GM23248 (cell line): ENCODE measurements at regions not wholly inside any gene's neighbourhood (a gene's known extent, or its start where the extent isn't known, plus 50 kb on each side); places are given as distances from the start of the nearest gene placed in this dataset.

Source experiments
- DNase-seq: peaks from one replicate; pipeline ENCODE4 v3.0.0-alpha.2; 2015
- H2AFZ ChIP-seq: fragments of 200-600 bp; sonication (generic); 2 replicates; pipeline ENCODE4 v1.6.1; 2016; ENCODE audit warnings: antibody characterized with exemption
- H3F3A ChIP-seq: fragments of 200-600 bp; sonication (generic); 2 replicates; pipeline ENCODE4 v1.6.1; 2016; ENCODE audit warnings: mild to moderate bottlenecking, antibody characterized with exemption, mixed run types; ENCODE audit not compliant: insufficient read depth
- H3K27ac ChIP-seq: fragments of 200-600 bp; sonication (generic); 2 replicates; pipeline ENCODE4 v1.5.1; 2016; ENCODE audit warnings: mild to moderate bottlenecking
- H3K27me3 ChIP-seq: fragments of 200-600 bp; sonication (generic); replicated peaks from 2 replicates; pipeline ENCODE4 v1.6.1; 2016; ENCODE audit warnings: mild to moderate bottlenecking; ENCODE audit not compliant: insufficient read depth
- H3K36me3 ChIP-seq: fragments of 200-600 bp; sonication (generic); 2 replicates; pipeline ENCODE4 v1.6.1; 2016; ENCODE audit warnings: low read depth, mild to moderate bottlenecking
- H3K4me1 ChIP-seq: fragments of 200-600 bp; sonication (generic); 2 replicates; pipeline ENCODE4 v1.6.1; 2016; ENCODE audit warnings: mild to moderate bottlenecking; ENCODE audit not compliant: insufficient read depth
- H3K4me2 ChIP-seq: fragments of 200-600 bp; sonication (generic); one replicate; pipeline ENCODE4 v1.6.1; 2016; ENCODE audit warnings: mild to moderate bottlenecking; ENCODE audit not compliant: unreplicated experiment
- H3K4me3 ChIP-seq: fragments of 200-600 bp; sonication (generic); 2 replicates; pipeline ENCODE4 v1.5.1; 2016; ENCODE audit warnings: mild to moderate bottlenecking
- H3K79me2 ChIP-seq: fragments of 200-600 bp; sonication (generic); 2 replicates; pipeline ENCODE4 v1.6.1; 2016; ENCODE audit warnings: mild to moderate bottlenecking; ENCODE audit not compliant: insufficient read depth
- H3K9ac ChIP-seq: fragments of 200-600 bp; sonication (generic); 2 replicates; pipeline ENCODE4 v1.6.1; 2016; ENCODE audit warnings: mild to moderate bottlenecking
- H3K9me2 ChIP-seq: fragments of 200-600 bp; sonication (generic); 2 replicates; pipeline ENCODE4 v1.6.1; 2016; ENCODE audit warnings: mixed run types, mild to moderate bottlenecking, moderate library complexity; ENCODE audit not compliant: insufficient read depth
- H3K9me3 ChIP-seq: fragments of 200-600 bp; sonication (generic); one replicate; pipeline ENCODE4 v1.6.1; 2017; ENCODE audit warnings: low read depth
- H4K20me1 ChIP-seq: fragments of 200-600 bp; sonication (generic); 2 replicates; pipeline ENCODE4 v1.6.0; 2016; ENCODE audit not compliant: insufficient read depth
- EZH2 ChIP-seq: fragments of 200-600 bp; sonication (generic); IDR thresholded peaks from 2 replicates; pipeline ENCODE4 v1.6.1; 2018; ENCODE audit warnings: antibody characterized with exemption, mild to moderate bottlenecking; ENCODE audit not compliant: insufficient read depth, poor library complexity, severe bottlenecking
- EZH2phosphoT487 ChIP-seq: fragments of 200-600 bp; sonication (generic); IDR thresholded peaks from 2 replicates; pipeline ENCODE4 v1.6.1; 2018; ENCODE audit warnings: antibody characterized with exemption, moderate library complexity, mild to moderate bottlenecking, low read depth; ENCODE audit not compliant: insufficient read depth
- WGBS, 2 experiments: methylation state at CpG; one replicate each; pipeline ENCODE4 v1.1.6; 2015 to 2017; ENCODE audit warnings: low lambda C conversion rate in 2 of 2, low coverage in 1 of 2; ENCODE audit errors: missing lambda C conversion rate in 2 of 2; 5-methylcytosine and 5-hydroxymethylcytosine counted together
- in situ Hi-C: fragments of 300-500 bp; cut with MboI; formaldehyde crosslinking; loops from 2 replicates; pipeline ENCODE4 v1.15.0; 2020

GRCh38 chr6:103081876-103082630, 1688.5 kb downstream of the GRIK2 start:
- Histone ChIP-seq H3K4me1 (no peaks in the 10 kb centered on the region), H3K79me2 (no peaks in the 10 kb centered on the region), H3F3A (no peaks in the 10 kb centered on the region), H4K20me1 (no peaks in the 10 kb centered on the region), H2AFZ (no peak overlapping the region), H3K4me2 (no peak overlapping the region), H3K27me3 (no peaks in the 10 kb centered on the region), H3K9me3 (no peaks in the 10 kb centered on the region), H3K9me2 (no peaks in the 10 kb centered on the region), H3K4me3 (no peak overlapping the region), H3K27ac (no peak overlapping the region), H3K9ac (no peak overlapping the region), H3K36me3 (no peaks in the 10 kb centered on the region)
- no peak for DNase-seq
- WGBS, 2 experiments = 18 to 22% methylated on average over 6 of the region's 6 CpGs
- in situ Hi-C loops = no loop called here
- TF ChIP-seq EZH2phosphoT487 (no peak), EZH2 (no peak)

- no peaks in the 10 kb centered on the region for H3K36me3 ChIP-seq
- no peaks in the 10 kb centered on the region for H3K4me1 ChIP-seq
- no peaks in the 10 kb centered on the region for H3K9me2 ChIP-seq
- no peaks in the 10 kb centered on the region for H3F3A ChIP-seq
- H3K4me2 ChIP-seq = no peak overlapping the region
- TF ChIP-seq EZH2phosphoT487 (no peak), EZH2 (no peak)
- 21 to 26% methylated on average over 1 of the region's 1 CpG for WGBS, 2 experiments
- no peak overlapping the region for H3K27ac ChIP-seq
- H3K9ac ChIP-seq = no peak overlapping the region
- in situ Hi-C loops = no loop called here
- no peaks in the 10 kb centered on the region for H4K20me1 ChIP-seq
- H3K9me3 ChIP-seq = no peaks in the 10 kb centered on the region
- H2AFZ ChIP-seq = no peak overlapping the region
- H3K4me3 ChIP-seq = no peak overlapping the region
- no peak for DNase-seq
- no peaks in the 10 kb centered on the region for H3K79me2 ChIP-seq
- no peaks in the 10 kb centered on the region for H3K27me3 ChIP-seq
Observed at GRCh38 chr6:103081126-103081525, 1687.6 kb downstream of the GRIK2 start.

DNA sequence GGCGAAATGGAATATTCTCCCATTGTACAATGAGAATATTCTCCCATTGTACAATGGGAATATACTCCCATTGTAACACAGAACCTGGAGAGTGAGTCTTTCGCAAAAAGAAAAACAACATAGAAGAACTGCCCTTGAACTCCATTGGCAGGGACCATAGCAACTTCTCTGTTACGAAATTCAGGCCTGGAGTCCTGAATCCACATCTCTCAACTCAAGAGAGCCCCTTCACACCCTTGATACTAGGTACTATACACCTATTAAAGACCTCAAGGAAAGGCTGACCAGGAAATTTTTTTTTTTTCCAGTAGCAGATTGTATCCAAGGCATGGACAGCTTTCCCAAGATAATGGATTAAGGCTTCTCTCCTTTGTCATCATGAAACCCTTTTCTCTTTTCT, 1687.0 kb downstream of the GRIK2 start:
- Histone ChIP-seq H3F3A (no peaks in the 10 kb centered on the region), H3K9ac (no peak overlapping the region), H3K4me1 (no peaks in the 10 kb centered on the region), H2AFZ (no peak overlapping the region), H4K20me1 (no peaks in the 10 kb centered on the region), H3K36me3 (no peaks in the 10 kb centered on the region), H3K4me3 (no peak overlapping the region), H3K4me2 (no peak overlapping the region), H3K9me2 (no peaks in the 10 kb centered on the region), H3K9me3 (no peaks in the 10 kb centered on the region), H3K27me3 (no peaks in the 10 kb centered on the region), H3K79me2 (no peaks in the 10 kb centered on the region), H3K27ac (no peak overlapping the region)
- TF ChIP-seq EZH2 (no peak), EZH2phosphoT487 (no peak)
- in situ Hi-C loops = no loop called here
- 18 to 19% methylated on average over 3 of the region's 3 CpGs for WGBS, 2 experiments
- DNase-seq = no peak

DNA sequence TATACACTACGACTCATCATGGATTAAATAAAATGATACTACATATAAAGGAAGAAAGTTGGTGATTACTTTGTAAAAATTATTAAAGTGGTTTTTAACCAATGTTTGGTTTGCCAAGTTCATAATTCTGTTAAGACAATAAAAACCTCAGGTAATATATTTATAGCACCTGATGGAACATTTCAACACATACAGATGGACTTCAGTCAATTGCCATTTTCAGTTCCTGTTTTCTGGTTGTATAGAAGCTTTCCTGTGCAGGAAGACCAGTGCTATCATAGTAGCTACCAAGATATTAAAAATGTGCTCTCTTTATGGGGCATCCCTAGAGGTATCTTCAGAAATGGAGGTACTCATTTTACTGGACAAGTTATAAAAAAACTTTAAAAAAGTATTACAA, 1686.4 kb downstream of the GRIK2 start:
- 28 to 35% methylated on average over 1 of the region's 1 CpG for WGBS, 2 experiments
- no peaks in the 10 kb centered on the region for H3K4me1 ChIP-seq
- H2AFZ ChIP-seq = no peak overlapping the region
- no peaks in the 10 kb centered on the region for H3K36me3 ChIP-seq
- no peaks in the 10 kb centered on the region for H3K27me3 ChIP-seq
- DNase-seq = no peak
- H3K27ac ChIP-seq = no peak overlapping the region
- TF ChIP-seq EZH2 = no peak
- no peak for TF ChIP-seq EZH2phosphoT487
- no peaks in the 10 kb centered on the region for H3F3A ChIP-seq
- no peaks in the 10 kb centered on the region for H3K79me2 ChIP-seq
- no peaks in the 10 kb centered on the region for H4K20me1 ChIP-seq
- no peaks in the 10 kb centered on the region for H3K9me2 ChIP-seq
- in situ Hi-C loops = no loop called here
- no peaks in the 10 kb centered on the region for H3K9me3 ChIP-seq
- H3K4me3 ChIP-seq = no peak overlapping the region
- H3K9ac ChIP-seq = no peak overlapping the region
- no peak overlapping the region for H3K4me2 ChIP-seq
